RPMI7951 (cell line): ENCODE measurements at regions not wholly inside any gene's neighbourhood (a gene's known extent, or its start where the extent isn't known, plus 50 kb on each side); places are given as distances from the start of the nearest gene placed in this dataset.
A peak's percentile ranks its signal among the peaks of the same experiment; 100 is the strongest.
"Not testable (repeated sequence)": the region's sequence is repeated elsewhere in the genome, so short reads cannot be mapped to it uniquely, and the experiment has no call there.

Source experiments
- DNase-seq: peaks from one replicate; pipeline ENCODE4 v3.0.0-alpha.2; 2012; ENCODE audit warnings: low read depth

- DNase-seq, result no peak
Measured at GRCh38 chr12:93080452-93080851, 151.4 kb upstream of the EEA1 start.

GRCh38 chr12:93080994-93081809 is 152.1 kb upstream of the EEA1 start:
- DNase-seq, result peak; percentile 61

GRCh38 chr12:93081810-93082165 is 152.7 kb upstream of the EEA1 start:
- no peak for DNase-seq

- no peak for DNase-seq
Measured at GRCh38 chr12:93085383-93086287, 156.5 kb upstream of the EEA1 start.

- DNase-seq, result no peak
Measured at GRCh38 chr12:93086288-93086727, 157.2 kb upstream of the EEA1 start.

- no peak for DNase-seq
Measured at GRCh38 chr12:93087840-93088610, 158.9 kb upstream of the EEA1 start.

- DNase-seq, result peak; percentile 77
Measured at GRCh38 chr12:93089805-93090569, 160.9 kb upstream of the EEA1 start.

- peak; percentile 68 for DNase-seq
Measured at GRCh38 chr12:93090731-93091172, 161.7 kb upstream of the EEA1 start.

- DNase-seq, result no peak
Measured at GRCh38 chr12:93091886-93092648, 163.0 kb upstream of the EEA1 start.

GRCh38 chr12:93092649-93092945 is 163.5 kb upstream of the EEA1 start:
- no peak for DNase-seq

GRCh38 chr12:93093243-93093642 is 164.1 kb upstream of the EEA1 start:
- no peak for DNase-seq

- not testable (repeated sequence) for DNase-seq
Measured at GRCh38 chr12:93094222-93094621, 165.1 kb upstream of the EEA1 start.

- DNase-seq, result no peak
Measured at GRCh38 chr12:93094988-93095737, 166.1 kb upstream of the EEA1 start.

GRCh38 chr12:93097417-93097816 is 168.3 kb upstream of the EEA1 start:
- no peak for DNase-seq

GRCh38 chr12:93098077-93098476 is 169.0 kb upstream of the EEA1 start:
- DNase-seq, result no peak

GRCh38 chr12:93099792-93100191 is 170.7 kb upstream of the EEA1 start:
- no peak for DNase-seq

- DNase-seq, result no peak
Measured at GRCh38 chr12:93100610-93101009, 171.5 kb upstream of the EEA1 start.

- DNase-seq, result no peak
Measured at GRCh38 chr12:93101367-93101766, 172.3 kb upstream of the EEA1 start.

GRCh38 chr12:93102312-93102711 is 173.2 kb upstream of the EEA1 start:
- DNase-seq, result no peak

- DNase-seq, result no peak
Measured at GRCh38 chr12:93102744-93103143, 173.6 kb upstream of the EEA1 start.
